Heart left ventricle (tissue), 16 donors: ENCODE measurements at regions not wholly inside any gene's neighbourhood (a gene's known extent, or its start where the extent isn't known, plus 50 kb on each side); places are given as distances from the start of the nearest gene placed in this dataset.

Experiments used
- ATAC-seq, 4 donors: fragments of 200-7000 bp; cut with Tn5 transposase; one replicate each; pipeline ENCODE4 v1.9.1; 2020 to 2022; ENCODE audit warnings: moderate library complexity in 4 of 4, mild to moderate bottlenecking in 3 of 4, moderate number of reproducible peaks in 1 of 4
- DNase-seq, 5 donors: peaks; one replicate each; pipeline ENCODE4 v3.0.0-alpha.2; 2020
- H3K27ac ChIP-seq, 12 donors: fragments of 200-600 bp; sonication (generic) in 4 of 12; one replicate each; pipeline versions ENCODE4 v1.5.0 to v1.8.0; 2016 to 2022; ENCODE audit warnings: mild to moderate bottlenecking in 2 of 12
- H3K27me3 ChIP-seq, 9 donors: fragments of 200-600 bp; sonication (generic) in 2 of 9; one replicate each; pipeline versions ENCODE4 v1.5.1 to v1.8.0; 2016 to 2022; ENCODE audit warnings: mild to moderate bottlenecking in 3 of 9
- H3K36me3 ChIP-seq, 9 donors: fragments of 200-600 bp; sonication (generic) in 2 of 9; one replicate each; pipeline versions ENCODE4 v1.5.0 to v1.8.0; 2018 to 2022; ENCODE audit warnings: mild to moderate bottlenecking in 2 of 9
- H3K4me1 ChIP-seq, 12 donors: fragments of 200-600 bp; sonication (generic) in 4 of 12; one replicate each; pipeline versions ENCODE4 v1.5.0 to v1.8.0; 2016 to 2022; ENCODE audit warnings: mild to moderate bottlenecking in 3 of 12
- H3K4me3 ChIP-seq, 12 donors: fragments of 200-600 bp; sonication (generic) in 4 of 12; one replicate each; pipeline versions ENCODE4 v1.5.0 to v1.8.0; 2017 to 2022; ENCODE audit warnings: mild to moderate bottlenecking in 9 of 12, moderate library complexity in 4 of 12
- H3K9me3 ChIP-seq, 12 donors: fragments of 200-600 bp; sonication (generic) in 4 of 12; one replicate each; pipeline versions ENCODE4 v1.5.0 to v1.8.0; 2016 to 2022; ENCODE audit warnings: mild to moderate bottlenecking in 1 of 12
- POLR2A ChIP-seq, 2 donors: fragments of 450-650 bp; IDR thresholded peaks; one replicate each; pipeline ENCODE4 v1.6.1; 2017; ENCODE audit warnings: antibody characterized with exemption in 2 of 2, mild to moderate bottlenecking in 2 of 2, moderate library complexity in 2 of 2
- WGBS, 4 donors: extraction: QIAGEN DNeasy Blood & Tissue Kit in 2 of 4; methylation state at CpG; one replicate each; pipeline versions ENCODE4 v1.1.5 to v1.1.7; 2013 to 2018; 5-methylcytosine and 5-hydroxymethylcytosine counted together
- intact Hi-C, 10 donors: fragments of 100-400 bp; cut with DNase I; formaldehyde crosslinking; loops; one replicate each; pipeline versions ENCODE4 v1.11.1 to v1.14.2; 2022
- TF ChIP-seq, protein P1 (sequence below), 12 donors: fragments of 200-600 bp; sonication (generic) in 4 of 12; IDR thresholded peaks; one replicate each; pipeline versions ENCODE4 v1.5.0 to v1.8.0; 2018 to 2022; ENCODE audit warnings: antibody characterized with exemption in 12 of 12, mild to moderate bottlenecking in 5 of 12
- donor health status: ischemic (EF 13 %, LVEDD 7.1; RV severe dilation, severe dysfunction).
- donor health status: healthy with polysubstance abuse.
- donor health status: DM: no; HTN: yes; CAD: no.
- donor health status: DM: no; HTN: no; CAD: no.
- donor health status: ischemic (EF 25% LVEDD 6.9; RV normal size, moderate dysfunction).
- donor health status: ischemic (EF 25% LVEDD 5.7; RV mildly dilated, moderate dysfunction).
- donor health status: healthy.
- donor health status: DM: yes; HTN: yes; CAD: no.
- donor health status: ischemic (EF 35%, LVEDD 5.7; RV mildly dilated, moderate dysfunction).
- donor health status: nonischemic (EF 11% LVEDD 7.7; RV severe dilation, severe dysfunction).
- donor health status: DM: yes; HTN: yes; CAD: no.
- donor health status: PGD.
- donor health status: ischemic (EF 29% LVEDD 5.4; RV normal size, mild dysfunction).
- donor health status: nonischemic (EF 23%, LVEDD 6.1; RV moderate dilation, normal function).

DNA sequence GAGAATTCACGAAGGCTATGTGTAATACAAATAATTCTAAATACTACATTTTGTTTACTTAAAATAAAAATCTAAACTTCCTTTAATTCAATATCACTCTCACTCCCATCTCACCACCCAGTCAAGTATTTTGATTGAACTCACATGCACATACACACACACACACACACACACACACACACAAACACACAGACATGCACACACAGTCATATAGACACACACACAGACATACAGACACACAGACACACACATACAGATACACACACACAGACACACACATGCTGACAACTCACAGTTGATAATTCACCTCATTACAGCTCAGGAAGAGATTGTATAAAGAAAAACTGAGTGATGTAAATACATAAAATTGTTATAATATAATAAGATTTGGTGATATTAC lies 559.8 kb upstream of the SLC35B3 start:
- WGBS, 4 donors = 69 to 82% (median 71%) methylated on average over 1 of the region's 1 CpG
- peaks cover 0 to 3% (median 0%) of the 10 kb centered on the region in 9 donors for H3K27me3 ChIP-seq
- no peak for ATAC-seq
- no peaks in the 10 kb centered on the region for H3K36me3 ChIP-seq
- H3K27ac ChIP-seq = no peak overlapping the region
- intact Hi-C loops = no loop called here
- DNase-seq = no peak
- TF ChIP-seq, protein P1, sequence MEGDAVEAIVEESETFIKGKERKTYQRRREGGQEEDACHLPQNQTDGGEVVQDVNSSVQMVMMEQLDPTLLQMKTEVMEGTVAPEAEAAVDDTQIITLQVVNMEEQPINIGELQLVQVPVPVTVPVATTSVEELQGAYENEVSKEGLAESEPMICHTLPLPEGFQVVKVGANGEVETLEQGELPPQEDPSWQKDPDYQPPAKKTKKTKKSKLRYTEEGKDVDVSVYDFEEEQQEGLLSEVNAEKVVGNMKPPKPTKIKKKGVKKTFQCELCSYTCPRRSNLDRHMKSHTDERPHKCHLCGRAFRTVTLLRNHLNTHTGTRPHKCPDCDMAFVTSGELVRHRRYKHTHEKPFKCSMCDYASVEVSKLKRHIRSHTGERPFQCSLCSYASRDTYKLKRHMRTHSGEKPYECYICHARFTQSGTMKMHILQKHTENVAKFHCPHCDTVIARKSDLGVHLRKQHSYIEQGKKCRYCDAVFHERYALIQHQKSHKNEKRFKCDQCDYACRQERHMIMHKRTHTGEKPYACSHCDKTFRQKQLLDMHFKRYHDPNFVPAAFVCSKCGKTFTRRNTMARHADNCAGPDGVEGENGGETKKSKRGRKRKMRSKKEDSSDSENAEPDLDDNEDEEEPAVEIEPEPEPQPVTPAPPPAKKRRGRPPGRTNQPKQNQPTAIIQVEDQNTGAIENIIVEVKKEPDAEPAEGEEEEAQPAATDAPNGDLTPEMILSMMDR (IDR thresholded peaks at IDR 0.05) = no peak
- TF ChIP-seq POLR2A (IDR thresholded peaks at IDR 0.05) = no peak
- no peaks in the 10 kb centered on the region for H3K4me1 ChIP-seq
- H3K4me3 ChIP-seq = no peak overlapping the region
- H3K9me3 ChIP-seq = no peaks in the 10 kb centered on the region

DNA sequence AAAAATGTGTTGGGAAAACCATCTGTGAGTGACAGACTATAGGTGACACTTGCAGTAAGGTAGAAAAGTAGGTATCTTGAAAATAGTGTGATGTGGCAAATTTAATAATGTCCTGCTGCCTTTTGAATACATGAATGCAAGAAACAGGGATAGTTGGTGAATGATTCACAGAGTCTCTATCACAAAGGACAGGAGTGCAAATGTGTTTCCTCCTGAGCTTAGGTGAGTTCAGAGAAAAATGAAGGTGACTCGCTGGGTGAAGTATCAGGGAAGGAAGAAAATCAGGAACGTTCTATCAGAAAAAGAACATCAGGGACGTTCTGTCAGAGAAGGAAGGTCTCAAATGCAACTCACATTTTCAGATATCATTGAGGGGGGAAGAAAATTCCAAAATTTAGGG lies 557.8 kb upstream of the SLC35B3 start:
- intact Hi-C loops = no loop called here
- DNase-seq (no peak), ATAC-seq (no peak)
- H3K9me3 ChIP-seq = no peaks in the 10 kb centered on the region
- no peaks in the 10 kb centered on the region for H3K36me3 ChIP-seq
- H3K4me3 ChIP-seq = no peak overlapping the region
- peaks cover 0 to 8% (median 0%) of the 10 kb centered on the region in 9 donors for H3K27me3 ChIP-seq
- H3K27ac ChIP-seq = no peak overlapping the region
- no peaks in the 10 kb centered on the region for H3K4me1 ChIP-seq
- no peak for TF ChIP-seq POLR2A (IDR thresholded peaks at IDR 0.05)
- TF ChIP-seq, protein P1 (IDR thresholded peaks at IDR 0.05) = no peak
- WGBS, 4 donors = 75 to 84% (median 81%) methylated on average over 3 of the region's 3 CpGs

DNA sequence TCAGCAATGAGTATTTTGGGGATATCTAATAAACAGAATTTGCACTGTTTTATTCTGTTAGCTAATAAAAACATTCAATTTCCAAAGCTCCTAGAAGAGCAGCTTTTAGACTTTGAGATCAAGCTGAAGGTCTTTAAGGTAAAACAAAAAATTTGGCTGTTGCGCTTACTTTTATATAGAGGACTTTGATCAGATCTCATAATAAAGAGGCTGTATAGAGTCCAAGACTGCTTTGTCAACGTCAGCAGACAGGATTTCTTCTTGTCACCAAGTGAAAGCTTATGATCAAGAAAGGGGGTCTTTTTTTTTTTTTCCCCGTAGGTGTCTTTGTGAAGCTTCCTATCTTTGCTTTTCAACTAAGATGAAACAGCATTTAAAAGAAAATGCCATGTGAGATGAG lies 556.5 kb upstream of the SLC35B3 start:
- TF ChIP-seq POLR2A (IDR thresholded peaks at IDR 0.05) = no peak
- TF ChIP-seq, protein P1 (IDR thresholded peaks at IDR 0.05) = no peak
- 54 to 60% (median 58%) methylated on average over 3 of the region's 3 CpGs for WGBS, 4 donors
- Histone ChIP-seq H3K4me1 (no peaks in the 10 kb centered on the region), H3K36me3 (no peaks in the 10 kb centered on the region), H3K9me3 (no peaks in the 10 kb centered on the region), H3K27ac (no peak overlapping the region), H3K4me3 (no peak overlapping the region), H3K27me3 (peaks cover 0 to 16% (median 0%) of the 10 kb centered on the region in 9 donors)
- no peak for ATAC-seq
- intact Hi-C loops = no loop called here
- no peak for DNase-seq

DNA sequence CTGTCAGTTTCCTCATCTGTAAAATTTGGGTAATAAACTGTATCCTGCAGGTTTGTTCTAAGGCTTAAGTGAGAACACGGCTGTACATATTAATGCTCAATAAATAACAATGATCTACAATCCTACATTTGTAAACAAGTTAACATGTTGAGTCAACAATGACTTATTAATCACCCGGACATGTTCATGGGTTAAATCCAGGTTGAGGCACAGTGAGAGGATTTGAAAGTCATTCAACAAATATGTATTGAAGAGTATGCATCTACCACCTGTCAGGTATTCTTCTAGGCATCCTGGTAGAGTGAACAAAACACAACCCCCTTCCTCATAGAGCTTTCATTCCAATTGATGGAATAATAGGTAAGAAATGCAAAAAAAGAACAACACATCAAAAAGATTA lies 554.7 kb upstream of the SLC35B3 start:
- H3K4me1 ChIP-seq = no peaks in the 10 kb centered on the region
- H3K36me3 ChIP-seq = no peaks in the 10 kb centered on the region
- ATAC-seq = no peak
- DNase-seq = no peak
- H3K27me3 ChIP-seq = peaks cover 0 to 28% (median 0%) of the 10 kb centered on the region in 9 donors
- TF ChIP-seq, protein P1 (IDR thresholded peaks at IDR 0.05) = no peak
- TF ChIP-seq POLR2A (IDR thresholded peaks at IDR 0.05) = no peak
- intact Hi-C loops = no loop called here
- 91 to 97% (median 93%) methylated on average over 2 of the region's 2 CpGs for WGBS, 4 donors
- H3K9me3 ChIP-seq = no peaks in the 10 kb centered on the region
- H3K4me3 ChIP-seq = no peak overlapping the region
- H3K27ac ChIP-seq = no peak overlapping the region
